ENCODE measurements at regions not wholly inside any gene's neighbourhood (a gene's known extent, or its start where the extent isn't known, plus 50 kb on each side); places are given as distances from the start of the nearest gene placed in this dataset.
A peak's percentile ranks its signal among the peaks of the same experiment; 100 is the strongest.
"Not testable (repeated sequence)": the region's sequence is repeated elsewhere in the genome, so short reads cannot be mapped to it uniquely, and the experiment has no call there.

GRCh38 chr3:6492306-6492705 is 368.6 kb upstream of the GRM7 start:
- no peaks in the 10 kb centered on the region for H3K27me3 ChIP-seq (ENCODE audit: insufficient read depth, low read depth, low read length)
- H3K4me2 ChIP-seq (ENCODE audit: low read length): no peak overlapping the region
- no peak overlapping the region for H2AFZ ChIP-seq (ENCODE audit: low read depth, low read length)
- no peaks in the 10 kb centered on the region for H3K79me2 ChIP-seq (replicated peaks; ENCODE audit: insufficient read depth, low read length)
- H3K27ac ChIP-seq (ENCODE audit: low read length): no peak overlapping the region
- no peaks in the 10 kb centered on the region for H3K9me2 ChIP-seq (ENCODE audit: insufficient read depth, low read length)
- no peaks in the 10 kb centered on the region for H4K20me1 ChIP-seq (ENCODE audit: insufficient read depth)
- no peaks in the 10 kb centered on the region for H3K9me3 ChIP-seq (ENCODE audit: low read length)
- no peaks in the 10 kb centered on the region for H3K36me3 ChIP-seq (ENCODE audit: insufficient read depth, low read length)
- no peaks in the 10 kb centered on the region for H3F3A ChIP-seq (ENCODE audit: insufficient read depth, low read length, poor library complexity, severe bottlenecking)
- no peak overlapping the region for H3K4me3 ChIP-seq (ENCODE audit: low read length)
- H3K9ac ChIP-seq (ENCODE audit: low read length): no peak overlapping the region
- TF ChIP-seq SMC3 (conservative IDR thresholded peaks at IDR 0.05; ENCODE audit: poor library complexity) (no peak), TAF1 (IDR thresholded peaks at IDR 0.05; ENCODE audit: low read depth) (no peak), MXI1 (conservative IDR thresholded peaks at IDR 0.05; ENCODE audit: poor library complexity, severe bottlenecking) (no peak), POLR2AphosphoS5 (IDR thresholded peaks at IDR 0.05) (no peak), RAD21 (conservative IDR thresholded peaks at IDR 0.05) (no peak), EP300 (conservative IDR thresholded peaks at IDR 0.05; ENCODE audit: poor library complexity, severe bottlenecking) (no peak), EZH2 (IDR thresholded peaks at IDR 0.05; ENCODE audit: borderline replicate concordance, insufficient read depth, low read length, poor library complexity, severe bottlenecking) (no peak), CTCF (IDR thresholded peaks at IDR 0.05; ENCODE audit: poor library complexity, severe bottlenecking) (no peak)
- TF ChIP-seq, protein P1, sequence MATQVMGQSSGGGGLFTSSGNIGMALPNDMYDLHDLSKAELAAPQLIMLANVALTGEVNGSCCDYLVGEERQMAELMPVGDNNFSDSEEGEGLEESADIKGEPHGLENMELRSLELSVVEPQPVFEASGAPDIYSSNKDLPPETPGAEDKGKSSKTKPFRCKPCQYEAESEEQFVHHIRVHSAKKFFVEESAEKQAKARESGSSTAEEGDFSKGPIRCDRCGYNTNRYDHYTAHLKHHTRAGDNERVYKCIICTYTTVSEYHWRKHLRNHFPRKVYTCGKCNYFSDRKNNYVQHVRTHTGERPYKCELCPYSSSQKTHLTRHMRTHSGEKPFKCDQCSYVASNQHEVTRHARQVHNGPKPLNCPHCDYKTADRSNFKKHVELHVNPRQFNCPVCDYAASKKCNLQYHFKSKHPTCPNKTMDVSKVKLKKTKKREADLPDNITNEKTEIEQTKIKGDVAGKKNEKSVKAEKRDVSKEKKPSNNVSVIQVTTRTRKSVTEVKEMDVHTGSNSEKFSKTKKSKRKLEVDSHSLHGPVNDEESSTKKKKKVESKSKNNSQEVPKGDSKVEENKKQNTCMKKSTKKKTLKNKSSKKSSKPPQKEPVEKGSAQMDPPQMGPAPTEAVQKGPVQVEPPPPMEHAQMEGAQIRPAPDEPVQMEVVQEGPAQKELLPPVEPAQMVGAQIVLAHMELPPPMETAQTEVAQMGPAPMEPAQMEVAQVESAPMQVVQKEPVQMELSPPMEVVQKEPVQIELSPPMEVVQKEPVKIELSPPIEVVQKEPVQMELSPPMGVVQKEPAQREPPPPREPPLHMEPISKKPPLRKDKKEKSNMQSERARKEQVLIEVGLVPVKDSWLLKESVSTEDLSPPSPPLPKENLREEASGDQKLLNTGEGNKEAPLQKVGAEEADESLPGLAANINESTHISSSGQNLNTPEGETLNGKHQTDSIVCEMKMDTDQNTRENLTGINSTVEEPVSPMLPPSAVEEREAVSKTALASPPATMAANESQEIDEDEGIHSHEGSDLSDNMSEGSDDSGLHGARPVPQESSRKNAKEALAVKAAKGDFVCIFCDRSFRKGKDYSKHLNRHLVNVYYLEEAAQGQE (IDR thresholded peaks at IDR 0.05; ENCODE audit: borderline replicate concordance): no peak

DNA sequence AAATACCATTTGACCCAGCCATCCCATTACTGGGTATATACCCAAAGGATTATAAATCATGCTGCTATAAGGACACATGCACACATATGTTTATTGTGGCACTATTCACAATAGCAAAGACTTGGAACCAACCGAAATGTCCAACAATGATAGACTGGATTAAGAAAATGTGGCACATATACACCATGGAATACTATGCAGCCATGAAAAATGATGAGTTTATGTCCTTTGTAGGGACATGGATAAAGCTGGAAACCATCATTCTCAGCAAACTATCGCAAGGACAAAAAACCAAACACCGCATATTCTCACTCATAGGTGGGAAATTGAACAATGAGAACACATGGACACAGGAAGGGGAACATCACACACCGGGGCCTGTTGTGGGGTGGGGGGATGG is 362.0 kb upstream of the GRM7 start:
- H3K4me3 ChIP-seq (ENCODE audit: low read length); H4K20me1 ChIP-seq (ENCODE audit: insufficient read depth); H3K9ac ChIP-seq (ENCODE audit: low read length); H3F3A ChIP-seq (ENCODE audit: insufficient read depth, low read length, poor library complexity, severe bottlenecking); H3K36me3 ChIP-seq (ENCODE audit: insufficient read depth, low read length); H3K27me3 ChIP-seq (ENCODE audit: insufficient read depth, low read depth, low read length); H3K27ac ChIP-seq (ENCODE audit: low read length); H3K9me3 ChIP-seq (ENCODE audit: low read length); H3K79me2 ChIP-seq (replicated peaks; ENCODE audit: insufficient read depth, low read length); H3K9me2 ChIP-seq (ENCODE audit: insufficient read depth, low read length); H3K4me2 ChIP-seq (ENCODE audit: low read length); H2AFZ ChIP-seq (ENCODE audit: low read depth, low read length): not testable (repeated sequence)

DNA sequence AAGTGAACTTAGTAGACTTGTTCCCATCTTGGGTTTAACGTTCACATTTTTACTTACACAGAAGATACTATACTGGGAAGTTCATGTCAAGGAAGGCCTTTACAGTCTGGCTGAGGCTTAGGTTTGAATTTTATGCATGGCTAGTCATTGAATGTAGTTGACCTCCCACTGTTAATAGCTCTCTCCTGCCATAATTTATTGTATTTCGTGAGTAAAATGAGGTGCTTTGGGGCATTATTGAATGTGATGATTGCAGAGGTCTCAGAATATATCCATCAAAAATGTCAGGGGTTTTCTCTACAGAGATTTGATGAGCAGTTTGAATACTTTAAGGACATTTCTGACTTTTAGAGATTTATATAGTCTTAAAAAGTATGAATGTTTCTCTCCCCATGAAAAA is 356.6 kb upstream of the GRM7 start:
- H3K9me3 ChIP-seq (ENCODE audit: low read length): no peaks in the 10 kb centered on the region
- no peaks in the 10 kb centered on the region for H4K20me1 ChIP-seq (ENCODE audit: insufficient read depth)
- TF ChIP-seq, protein P1 (IDR thresholded peaks at IDR 0.05; ENCODE audit: borderline replicate concordance): peak; percentile 7
- no peak for TF ChIP-seq TAF1 (IDR thresholded peaks at IDR 0.05; ENCODE audit: low read depth)
- TF ChIP-seq EP300 (conservative IDR thresholded peaks at IDR 0.05; ENCODE audit: poor library complexity, severe bottlenecking): peak; percentile 87
- TF ChIP-seq POLR2AphosphoS5 (IDR thresholded peaks at IDR 0.05): peak; percentile 68
- H3F3A ChIP-seq (ENCODE audit: insufficient read depth, low read length, poor library complexity, severe bottlenecking): no peaks in the 10 kb centered on the region
- no peak overlapping the region for H3K4me2 ChIP-seq (ENCODE audit: low read length)
- peak overlapping the region; percentile 55 for H3K27ac ChIP-seq (ENCODE audit: low read length)
- no peaks in the 10 kb centered on the region for H3K9me2 ChIP-seq (ENCODE audit: insufficient read depth, low read length)
- H3K36me3 ChIP-seq (ENCODE audit: insufficient read depth, low read length): no peaks in the 10 kb centered on the region
- no peaks in the 10 kb centered on the region for H3K79me2 ChIP-seq (replicated peaks; ENCODE audit: insufficient read depth, low read length)
- H2AFZ ChIP-seq (ENCODE audit: low read depth, low read length): no peak overlapping the region
- no peak overlapping the region for H3K9ac ChIP-seq (ENCODE audit: low read length)
- no peaks in the 10 kb centered on the region for H3K27me3 ChIP-seq (ENCODE audit: insufficient read depth, low read depth, low read length)
- H3K4me3 ChIP-seq (ENCODE audit: low read length): no peak overlapping the region
